Muscle of leg (tissue), 3 donors: ENCODE measurements at regions not wholly inside any gene's neighbourhood (a gene's known extent, or its start where the extent isn't known, plus 50 kb on each side); places are given as distances from the start of the nearest gene placed in this dataset.

ENCODE experiments used
- DNase-seq: peaks from one replicate; pipeline ENCODE4 v3.0.0; 2013
- H3K27ac ChIP-seq: one replicate; pipeline ENCODE4 v1.5.1; 2013; ENCODE audit warnings: mild to moderate bottlenecking, low read length, control low read depth
- H3K27me3 ChIP-seq: one replicate; pipeline ENCODE4 v1.6.1; 2013; ENCODE audit warnings: low read length; ENCODE audit not compliant: control insufficient read depth, insufficient read depth
- H3K36me3 ChIP-seq: one replicate; pipeline ENCODE4 v1.6.1; 2013; ENCODE audit warnings: low read length; ENCODE audit not compliant: control insufficient read depth, insufficient read depth
- H3K4me1 ChIP-seq: one replicate; pipeline ENCODE4 v1.6.1; 2013; ENCODE audit warnings: low read length; ENCODE audit not compliant: control insufficient read depth, insufficient read depth
- H3K4me3 ChIP-seq: one replicate; pipeline ENCODE4 v1.5.1; 2013; ENCODE audit warnings: low read length, control low read depth
- H3K9me3 ChIP-seq: replicated peaks from 2 replicates; pipeline ENCODE4 v1.6.1; 2013; ENCODE audit warnings: low read depth, low read length; ENCODE audit not compliant: control insufficient read depth
- WGBS: methylation state at CpG from one replicate; pipeline ENCODE4 v1.1.5; 2013; ENCODE audit warnings: missing lambda C conversion rate; ENCODE audit not compliant: insufficient coverage; 5-methylcytosine and 5-hydroxymethylcytosine counted together

GRCh38 chr5:3542769-3543168, 52.9 kb upstream of the IRX1 start:
- Histone ChIP-seq H3K4me1 (no peaks in the 10 kb centered on the region), H3K9me3 (no peaks in the 10 kb centered on the region), H3K4me3 (no peak overlapping the region), H3K36me3 (no peaks in the 10 kb centered on the region), H3K27me3 (no peaks in the 10 kb centered on the region), H3K27ac (no peak overlapping the region)
- WGBS, result 83% methylated on average over 4 of the region's 7 CpGs
- no peak for DNase-seq

- WGBS, result 88% methylated on average over 1 of the region's 3 CpGs
- H3K9me3 ChIP-seq, result no peaks in the 10 kb centered on the region
These were observed 53.5 kb upstream of the IRX1 start for GRCh38 chr5:3542158-3542557.

GRCh38 chr5:3538886-3539285, 56.7 kb upstream of the IRX1 start:
- DNase-seq, result no peak
- WGBS, result 92% methylated on average over 8 of the region's 8 CpGs

More at GRCh38 chr5:3542158-3542557, 53.5 kb upstream of the IRX1 start:
- DNase-seq, result no peak
- Histone ChIP-seq H3K27me3 (no peaks in the 10 kb centered on the region), H3K4me3 (no peak overlapping the region), H3K36me3 (no peaks in the 10 kb centered on the region), H3K27ac (no peak overlapping the region), H3K4me1 (no peaks in the 10 kb centered on the region)

GRCh38 chr5:3537942-3538341, 57.7 kb upstream of the IRX1 start:
- no peak for DNase-seq
- Histone ChIP-seq H3K4me1 (no peaks in the 10 kb centered on the region), H3K27ac (no peak overlapping the region), H3K36me3 (no peaks in the 10 kb centered on the region), H3K9me3 (no peaks in the 10 kb centered on the region), H3K27me3 (no peaks in the 10 kb centered on the region), H3K4me3 (no peak overlapping the region)
- WGBS, result 94% methylated on average over 8 of the region's 8 CpGs

More at GRCh38 chr5:3538886-3539285, 56.7 kb upstream of the IRX1 start:
- H3K4me3 ChIP-seq, result no peak overlapping the region
- no peaks in the 10 kb centered on the region for H3K36me3 ChIP-seq
- no peaks in the 10 kb centered on the region for H3K4me1 ChIP-seq
- no peak overlapping the region for H3K27ac ChIP-seq
- no peaks in the 10 kb centered on the region for H3K27me3 ChIP-seq
- no peaks in the 10 kb centered on the region for H3K9me3 ChIP-seq

GRCh38 chr5:3535414-3536211, 60.0 kb upstream of the IRX1 start:
- no peaks in the 10 kb centered on the region for H3K9me3 ChIP-seq
- H3K4me1 ChIP-seq, result no peaks in the 10 kb centered on the region
- H3K27me3 ChIP-seq, result no peaks in the 10 kb centered on the region
- H3K4me3 ChIP-seq, result no peak overlapping the region
- no peaks in the 10 kb centered on the region for H3K36me3 ChIP-seq
- H3K27ac ChIP-seq, result no peak overlapping the region
- no peak for DNase-seq
- 95% methylated on average over 59 of the region's 60 CpGs for WGBS

GRCh38 chr5:3534997-3535396, 60.6 kb upstream of the IRX1 start:
- Histone ChIP-seq H3K9me3 (no peaks in the 10 kb centered on the region), H3K27me3 (no peaks in the 10 kb centered on the region), H3K4me1 (no peaks in the 10 kb centered on the region), H3K36me3 (no peaks in the 10 kb centered on the region), H3K27ac (no peak overlapping the region), H3K4me3 (no peak overlapping the region)
- DNase-seq, result no peak
- 88% methylated on average over 13 of the region's 13 CpGs for WGBS

- H3K27me3 ChIP-seq, result peaks cover 2% of the 10 kb centered on the region
- H3K4me3 ChIP-seq, result no peak overlapping the region
- H3K27ac ChIP-seq, result no peak overlapping the region
- no peaks in the 10 kb centered on the region for H3K9me3 ChIP-seq
- H3K4me1 ChIP-seq, result no peaks in the 10 kb centered on the region
- DNase-seq, result no peak
- 51% methylated on average over 5 of the region's 8 CpGs for WGBS
- H3K36me3 ChIP-seq, result no peaks in the 10 kb centered on the region
These were observed 64.2 kb upstream of the IRX1 start for GRCh38 chr5:3531320-3531986.

GRCh38 chr5:3530251-3530650, 65.4 kb upstream of the IRX1 start:
- Histone ChIP-seq H3K4me3 (no peak overlapping the region), H3K4me1 (no peaks in the 10 kb centered on the region), H3K27ac (no peak overlapping the region), H3K36me3 (no peaks in the 10 kb centered on the region), H3K9me3 (no peaks in the 10 kb centered on the region), H3K27me3 (peaks cover 2% of the 10 kb centered on the region)
- 55% methylated on average over 1 of the region's 2 CpGs for WGBS
- DNase-seq, result no peak

GRCh38 chr5:3526551-3527185, 69.0 kb upstream of the IRX1 start:
- no peak overlapping the region for H3K27ac ChIP-seq
- H3K36me3 ChIP-seq, result no peaks in the 10 kb centered on the region
- no peaks in the 10 kb centered on the region for H3K9me3 ChIP-seq
- no peak overlapping the region for H3K4me3 ChIP-seq
- no peak for DNase-seq
- WGBS, result 63% methylated on average over 2 of the region's 4 CpGs
- no peaks in the 10 kb centered on the region for H3K4me1 ChIP-seq
- H3K27me3 ChIP-seq, result peaks cover 2% of the 10 kb centered on the region

- H3K27me3 ChIP-seq, result no peaks in the 10 kb centered on the region
These were observed 73.1 kb upstream of the IRX1 start for GRCh38 chr5:3522491-3522890.

More at GRCh38 chr5:3522491-3522890, 73.1 kb upstream of the IRX1 start:
- H3K36me3 ChIP-seq, result no peaks in the 10 kb centered on the region
- 91% methylated on average over 3 of the region's 3 CpGs for WGBS
- H3K9me3 ChIP-seq, result no peaks in the 10 kb centered on the region
- no peak overlapping the region for H3K4me3 ChIP-seq
- no peak for DNase-seq
- H3K27ac ChIP-seq, result no peak overlapping the region
- H3K4me1 ChIP-seq, result no peaks in the 10 kb centered on the region
